Choroid plexus epithelial cell (primary cell): ENCODE measurements at regions not wholly inside any gene's neighbourhood (a gene's known extent, or its start where the extent isn't known, plus 50 kb on each side); places are given as distances from the start of the nearest gene placed in this dataset.

Source experiments
- DNase-seq: peaks from one replicate; pipeline ENCODE4 v3.0.0-alpha.2; 2010; ENCODE audit warnings: low read depth
- H3K4me3 ChIP-seq: 2 replicates; pipeline ENCODE4 v1.5.1; 2011; ENCODE audit warnings: low read depth, mild to moderate bottlenecking, control low read depth, low read length, moderate library complexity
- TF ChIP-seq, protein P1 (sequence below): conservative IDR thresholded peaks from 2 replicates; pipeline ENCODE4 v1.5.1; 2011; ENCODE audit warnings: low read depth, mild to moderate bottlenecking, control low read depth, inconsistent platforms, low read length, moderate library complexity

DNA sequence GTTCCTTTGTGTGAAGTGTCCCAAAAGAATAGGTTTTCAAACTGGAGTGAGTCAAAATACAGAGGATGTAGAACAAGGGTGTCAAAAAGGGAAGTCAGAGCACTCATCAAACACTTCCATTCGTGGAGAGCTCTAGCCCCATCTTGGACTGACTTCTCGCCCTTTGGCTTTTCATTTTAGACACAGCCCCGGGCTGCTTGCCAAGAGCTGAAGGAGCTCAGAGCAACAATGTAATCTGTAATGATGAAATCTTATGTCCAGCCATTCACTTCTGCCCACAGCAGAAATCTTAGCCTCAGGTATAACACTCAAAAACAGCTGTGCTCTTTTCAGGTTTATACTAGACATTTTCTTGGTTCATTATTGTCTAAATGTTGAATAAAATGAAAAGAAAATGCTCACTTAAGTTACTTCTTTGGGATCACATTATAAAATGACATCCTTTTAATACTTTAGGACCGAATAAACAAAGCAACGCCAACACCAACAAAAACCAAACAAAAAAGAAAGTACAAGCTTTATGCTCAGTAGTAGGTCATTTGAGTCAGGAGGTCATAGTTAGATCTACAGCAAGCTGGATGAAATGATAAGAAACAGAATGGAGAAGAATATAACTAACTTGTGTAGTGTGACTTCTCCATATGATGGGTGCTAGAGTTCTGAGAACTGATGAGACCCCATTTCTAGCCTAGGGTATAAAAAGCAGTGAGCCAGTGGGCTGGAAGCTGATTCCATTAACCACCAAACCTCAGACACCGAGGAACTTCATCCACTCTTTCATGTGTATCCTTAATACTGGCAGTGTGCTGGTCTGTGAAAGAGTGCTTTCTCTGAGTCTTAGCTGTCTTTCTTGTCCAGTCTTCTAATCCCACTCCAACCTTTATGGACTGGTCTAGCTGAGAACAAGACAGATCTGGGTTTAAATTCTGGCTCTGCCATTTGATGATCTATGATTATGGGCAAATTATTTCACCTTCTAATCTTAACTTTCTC, 131.8 kb upstream of the SLC7A14 start:
- TF ChIP-seq, protein P1, sequence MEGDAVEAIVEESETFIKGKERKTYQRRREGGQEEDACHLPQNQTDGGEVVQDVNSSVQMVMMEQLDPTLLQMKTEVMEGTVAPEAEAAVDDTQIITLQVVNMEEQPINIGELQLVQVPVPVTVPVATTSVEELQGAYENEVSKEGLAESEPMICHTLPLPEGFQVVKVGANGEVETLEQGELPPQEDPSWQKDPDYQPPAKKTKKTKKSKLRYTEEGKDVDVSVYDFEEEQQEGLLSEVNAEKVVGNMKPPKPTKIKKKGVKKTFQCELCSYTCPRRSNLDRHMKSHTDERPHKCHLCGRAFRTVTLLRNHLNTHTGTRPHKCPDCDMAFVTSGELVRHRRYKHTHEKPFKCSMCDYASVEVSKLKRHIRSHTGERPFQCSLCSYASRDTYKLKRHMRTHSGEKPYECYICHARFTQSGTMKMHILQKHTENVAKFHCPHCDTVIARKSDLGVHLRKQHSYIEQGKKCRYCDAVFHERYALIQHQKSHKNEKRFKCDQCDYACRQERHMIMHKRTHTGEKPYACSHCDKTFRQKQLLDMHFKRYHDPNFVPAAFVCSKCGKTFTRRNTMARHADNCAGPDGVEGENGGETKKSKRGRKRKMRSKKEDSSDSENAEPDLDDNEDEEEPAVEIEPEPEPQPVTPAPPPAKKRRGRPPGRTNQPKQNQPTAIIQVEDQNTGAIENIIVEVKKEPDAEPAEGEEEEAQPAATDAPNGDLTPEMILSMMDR: no peak
- DNase-seq: peak; percentile 84

DNA sequence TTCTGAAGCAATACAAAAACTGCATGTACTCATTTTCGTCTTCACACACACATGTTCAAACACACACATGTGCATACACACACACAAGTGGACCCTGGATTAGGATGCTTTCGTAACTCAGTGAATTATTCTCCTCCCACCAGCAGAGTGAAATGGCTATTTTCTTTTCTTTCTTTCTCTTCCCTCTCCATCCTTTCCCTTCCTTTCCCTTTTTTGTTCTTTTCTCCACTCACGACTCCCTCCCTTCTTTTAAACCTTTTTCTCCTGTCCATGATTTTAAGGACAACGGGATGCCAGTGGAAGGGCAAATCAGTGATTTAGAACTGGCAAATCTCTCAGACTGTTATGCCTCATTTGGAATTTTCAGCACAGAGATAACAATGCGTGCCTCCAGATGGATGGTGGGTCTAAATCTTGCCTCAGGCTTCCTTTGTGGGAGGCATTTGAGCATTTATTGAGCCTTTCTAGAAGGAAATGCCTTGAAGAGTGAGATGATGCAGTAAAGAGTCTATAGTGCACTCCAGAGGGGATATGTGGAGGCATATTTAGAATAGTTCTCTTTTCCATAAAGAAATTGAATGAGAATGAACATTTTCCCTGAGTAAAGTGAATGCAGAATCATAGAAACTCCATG, 130.4 kb upstream of the SLC7A14 start:
- no peak for DNase-seq
- TF ChIP-seq, protein P1: no peak
- no peak overlapping the region for H3K4me3 ChIP-seq

More for the DNA sequence above, 131.8 kb upstream of the SLC7A14 start:
- H3K4me3 ChIP-seq: no peak overlapping the region

DNA sequence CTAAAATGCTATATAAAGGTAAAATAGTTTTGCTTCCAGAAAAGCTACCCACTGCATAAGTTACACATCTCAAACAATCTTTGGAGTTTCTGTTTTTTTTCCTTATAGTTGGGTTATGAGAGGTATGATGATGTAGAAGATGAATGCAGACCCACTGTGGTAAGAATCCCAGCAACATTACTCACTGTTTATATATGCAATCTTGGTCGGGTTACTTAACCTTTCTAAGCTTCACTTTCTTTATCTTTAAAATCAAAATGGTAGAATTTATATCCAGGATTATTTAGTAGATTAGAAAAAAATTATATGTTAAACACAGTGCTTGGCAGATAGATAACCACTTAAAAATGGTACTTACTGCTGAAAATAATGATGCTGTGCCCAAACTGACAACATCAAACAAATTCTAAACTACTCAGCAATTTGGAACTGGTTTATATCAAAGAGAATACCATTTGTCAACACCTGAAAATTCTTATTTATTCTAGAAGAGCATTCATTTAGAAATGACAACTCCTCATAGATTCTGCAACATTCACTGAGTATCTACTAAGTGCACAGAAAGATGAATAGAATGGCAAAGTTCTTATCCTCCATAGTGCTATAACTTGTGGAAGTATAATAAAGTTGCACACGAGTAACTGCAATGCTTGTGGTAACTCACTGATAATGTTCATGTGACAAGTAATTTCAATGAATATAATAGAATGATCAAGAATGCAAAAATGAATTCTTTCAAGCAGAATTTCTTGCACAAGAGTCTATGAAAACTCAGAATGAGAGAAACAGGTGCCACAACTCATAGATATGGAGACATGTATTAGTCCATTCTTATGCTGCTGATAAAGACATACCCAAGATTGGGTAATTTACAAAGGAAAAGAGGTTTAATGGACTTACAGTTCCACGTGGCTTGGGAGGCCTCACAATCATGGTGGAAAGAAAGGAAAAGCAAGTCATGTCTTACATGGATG, 129.0 kb upstream of the SLC7A14 start:
- TF ChIP-seq, protein P1: no peak
- H3K4me3 ChIP-seq: no peak overlapping the region
- peak; percentile 81 for DNase-seq

DNA sequence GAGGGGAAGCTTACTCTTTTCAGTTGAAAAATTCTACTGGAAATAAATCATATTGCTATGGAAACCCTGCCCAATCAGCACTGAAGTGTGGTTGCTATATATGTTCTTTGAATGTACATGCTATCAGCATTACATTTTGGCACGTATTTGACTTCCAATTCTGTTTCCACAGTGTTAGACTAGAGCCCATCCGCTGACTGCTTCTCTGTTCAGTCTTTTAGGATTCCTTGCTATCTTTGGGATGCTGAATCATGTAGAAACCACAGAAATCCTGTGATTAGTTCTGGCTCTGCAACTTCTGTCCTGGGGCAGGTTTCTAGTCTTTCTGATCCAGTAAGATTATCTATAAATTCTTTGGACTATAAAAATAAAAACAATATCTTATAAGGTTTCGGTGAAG, 128.2 kb upstream of the SLC7A14 start:
- TF ChIP-seq, protein P1: no peak
- H3K4me3 ChIP-seq: no peak overlapping the region
- peak; percentile 78 for DNase-seq

DNA sequence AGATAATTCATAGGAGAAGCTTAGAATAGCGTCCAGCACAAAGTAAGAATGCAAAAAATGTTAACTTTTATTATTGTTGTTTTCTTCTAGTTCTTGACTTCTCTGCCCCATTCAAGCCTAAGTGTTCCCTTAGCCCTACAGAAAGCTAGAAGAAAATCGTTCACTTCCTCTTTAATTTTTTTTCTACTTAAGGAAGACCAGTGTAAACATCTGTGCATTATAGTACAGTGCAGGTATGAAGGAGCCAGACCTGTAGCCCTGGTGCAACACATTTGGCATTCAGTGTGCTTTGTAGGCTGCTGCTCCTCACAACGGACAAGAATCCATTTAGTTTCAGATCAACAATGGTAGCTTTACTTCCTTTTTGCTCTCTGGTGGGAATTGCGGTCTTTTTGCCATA, 127.8 kb upstream of the SLC7A14 start:
- DNase-seq: no peak
- TF ChIP-seq, protein P1: no peak
- no peak overlapping the region for H3K4me3 ChIP-seq

DNA sequence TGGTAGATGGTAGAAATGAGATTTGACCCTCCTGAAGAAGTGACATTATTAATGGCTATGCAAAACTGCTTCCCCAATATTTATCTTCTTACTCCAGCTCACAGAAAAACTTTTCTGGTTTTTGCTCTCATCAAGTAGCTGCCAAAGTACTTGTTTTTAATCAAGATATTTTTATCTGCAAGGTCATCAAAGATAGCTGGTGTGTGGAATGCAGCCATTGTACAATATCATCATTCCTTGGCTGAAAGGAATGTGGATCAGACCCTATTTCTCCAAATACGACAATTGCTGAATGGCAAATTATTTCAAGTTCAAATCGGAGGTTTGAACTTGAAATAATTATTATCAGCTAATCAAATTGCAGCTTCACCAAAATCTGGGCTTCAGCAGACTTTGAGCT, 126.9 kb upstream of the SLC7A14 start:
- TF ChIP-seq, protein P1: peak; percentile 23
- no peak for DNase-seq
- no peak overlapping the region for H3K4me3 ChIP-seq
